GM23338 (cell line): ENCODE measurements at regions not wholly inside any gene's neighbourhood (a gene's known extent, or its start where the extent isn't known, plus 50 kb on each side); places are given as distances from the start of the nearest gene placed in this dataset.
A peak's percentile ranks its signal among the peaks of the same experiment; 100 is the strongest.

Experiments
- ATAC-seq: fragments of 200-7000 bp; cut with Tn5 transposase; 3 replicates; pipeline ENCODE4 v1.9.1; 2020
- DNase-seq: peaks from one replicate; pipeline ENCODE4 v3.0.0-alpha.2; 2015; ENCODE audit warnings: low spot score
- H2AFZ ChIP-seq: fragments of 200-600 bp; sonication (generic); 2 replicates; pipeline ENCODE4 v1.8.0; 2016; ENCODE audit warnings: antibody characterized with exemption, mild to moderate bottlenecking, moderate library complexity
- H3F3A ChIP-seq: fragments of 200-600 bp; sonication (generic); replicated peaks from 2 replicates; pipeline ENCODE4 v1.8.0; 2017; ENCODE audit warnings: antibody characterized with exemption, mixed run types, low read depth
- H3K27ac ChIP-seq: fragments of 200-600 bp; sonication (generic); 2 replicates; pipeline ENCODE4 v1.6.1; 2016; ENCODE audit warnings: low read depth
- H3K27me3 ChIP-seq: fragments of 200-600 bp; sonication (generic); 2 replicates; pipeline ENCODE4 v1.8.0; 2016; ENCODE audit warnings: mild to moderate bottlenecking, mixed run types, moderate library complexity; ENCODE audit not compliant: insufficient read depth
- H3K36me3 ChIP-seq: fragments of 200-600 bp; sonication (generic); 2 replicates; pipeline ENCODE4 v1.8.0; 2016; ENCODE audit warnings: mild to moderate bottlenecking; ENCODE audit not compliant: insufficient read depth
- H3K4me1 ChIP-seq: fragments of 200-600 bp; sonication (generic); 2 replicates; pipeline ENCODE4 v1.8.0; 2016; ENCODE audit warnings: mild to moderate bottlenecking, moderate library complexity; ENCODE audit not compliant: insufficient read depth
- H3K4me2 ChIP-seq: fragments of 200-600 bp; sonication (generic); 2 replicates; pipeline ENCODE4 v1.7.1; 2017; ENCODE audit warnings: mixed run types
- H3K4me3 ChIP-seq: fragments of 200-600 bp; sonication (generic); 2 replicates; pipeline ENCODE4 v1.6.1; 2016; ENCODE audit warnings: mixed run types
- H3K79me2 ChIP-seq: fragments of 200-600 bp; sonication (generic); replicated peaks from 2 replicates; pipeline ENCODE4 v1.8.0; 2017; ENCODE audit warnings: mild to moderate bottlenecking; ENCODE audit not compliant: insufficient read depth
- H3K9me2 ChIP-seq: fragments of 200-600 bp; sonication (generic); 2 replicates; pipeline ENCODE4 v1.8.0; 2017; ENCODE audit not compliant: insufficient read depth
- H4K20me1 ChIP-seq: fragments of 200-600 bp; sonication (generic); replicated peaks from 2 replicates; pipeline ENCODE4 v1.8.0; 2017; ENCODE audit warnings: mild to moderate bottlenecking; ENCODE audit not compliant: insufficient read depth
- H3K27ac Mint-ChIP-seq: 2 replicates; pipeline ENCODE4 v1.8.0; 2020; ENCODE audit warnings: inconsistent platforms, mild to moderate bottlenecking, moderate library complexity, mixed read lengths
- H3K27me3 Mint-ChIP-seq: 3 replicates; pipeline ENCODE4 v1.8.0; 2022; ENCODE audit warnings: low read depth, mild to moderate bottlenecking, moderate library complexity, mixed read lengths, inconsistent platforms; ENCODE audit not compliant: insufficient read depth, poor library complexity
- H3K36me3 Mint-ChIP-seq: 3 replicates; pipeline ENCODE4 v1.8.0; 2021; ENCODE audit warnings: low read depth, mild to moderate bottlenecking, inconsistent platforms, moderate library complexity, mixed read lengths
- H3K4me1 Mint-ChIP-seq: 3 replicates; pipeline ENCODE4 v1.8.0; 2020; ENCODE audit warnings: mild to moderate bottlenecking, inconsistent platforms, mixed read lengths
- H3K4me3 Mint-ChIP-seq: 3 replicates; pipeline ENCODE4 v1.8.0; 2021; ENCODE audit warnings: moderate library complexity, mild to moderate bottlenecking, inconsistent platforms, mixed read lengths
- H3K9me3 Mint-ChIP-seq: 3 replicates; pipeline ENCODE4 v1.8.0; 2020; ENCODE audit warnings: moderate library complexity, mild to moderate bottlenecking, inconsistent platforms, mixed read lengths
- CREB1 ChIP-seq: fragments of 250-450 bp; sonication (Bioruptor Pico); IDR thresholded peaks from 2 replicates; pipeline ENCODE4 v1.5.0; 2020; ENCODE audit warnings: low read depth, mild to moderate bottlenecking, moderate library complexity
- EZH2 ChIP-seq: fragments of 200-600 bp; sonication (generic); IDR thresholded peaks from one replicate; pipeline ENCODE4 v1.8.0; 2017; ENCODE audit warnings: antibody characterized with exemption, mild to moderate bottlenecking, low read depth; ENCODE audit not compliant: unreplicated experiment
- EZH2phosphoT487 ChIP-seq: fragments of 200-600 bp; sonication (generic); IDR thresholded peaks from one replicate; pipeline ENCODE4 v1.8.1; 2018; ENCODE audit warnings: antibody characterized with exemption; ENCODE audit not compliant: unreplicated experiment
- JUNB ChIP-seq: IDR thresholded peaks from one replicate; pipeline ENCODE4 v1.6.1; 2016; ENCODE audit warnings: antibody characterized with exemption; ENCODE audit not compliant: unreplicated experiment
- NANOG ChIP-seq: IDR thresholded peaks from 2 replicates; pipeline ENCODE4 v1.6.1; 2016; ENCODE audit warnings: antibody characterized with exemption, borderline replicate concordance
- POLR2AphosphoS5 ChIP-seq: IDR thresholded peaks from 2 replicates; pipeline ENCODE4 v1.6.1; 2016; ENCODE audit warnings: antibody characterized with exemption, low read depth
- STAT1 ChIP-seq: IDR thresholded peaks from one replicate; pipeline ENCODE4 v1.6.1; 2016; ENCODE audit warnings: antibody characterized with exemption; ENCODE audit not compliant: unreplicated experiment
- ZNF114 ChIP-seq: fragments of 250-450 bp; sonication (Bioruptor Pico); IDR thresholded peaks from 2 replicates; pipeline ENCODE4 v1.5.0; 2020; ENCODE audit warnings: mild to moderate bottlenecking, moderate library complexity
- ZNF331 ChIP-seq: fragments of 250-450 bp; sonication (Bioruptor Pico); IDR thresholded peaks from 2 replicates; pipeline ENCODE4 v1.5.0; 2020; ENCODE audit warnings: low read depth, mild to moderate bottlenecking, moderate library complexity
- TF ChIP-seq, protein P1 (sequence below): fragments of 250-450 bp; sonication (Bioruptor Pico); IDR thresholded peaks from 2 replicates; pipeline ENCODE4 v1.5.0; 2020; ENCODE audit warnings: mild to moderate bottlenecking, moderate library complexity
- TF ChIP-seq, protein P2 (sequence below): IDR thresholded peaks from one replicate; pipeline ENCODE4 v1.6.1; 2018; ENCODE audit warnings: antibody characterized with exemption; ENCODE audit not compliant: unreplicated experiment
- TF ChIP-seq, protein P3 (sequence below): IDR thresholded peaks from 2 replicates; pipeline ENCODE4 v1.6.1; 2016; ENCODE audit warnings: antibody characterized with exemption
- TF ChIP-seq, protein P4 (sequence below), 2 experiments: fragments of 200-600 bp in 1 of 2; sonication (generic) in 1 of 2; conservative IDR thresholded peaks; 2 replicates each; pipeline versions ENCODE4 v1.5.1 to v1.6.1; 2016 to 2017; ENCODE audit warnings: antibody characterized with exemption in 2 of 2, low read depth in 2 of 2, mild to moderate bottlenecking in 2 of 2, moderate library complexity in 1 of 2

DNA sequence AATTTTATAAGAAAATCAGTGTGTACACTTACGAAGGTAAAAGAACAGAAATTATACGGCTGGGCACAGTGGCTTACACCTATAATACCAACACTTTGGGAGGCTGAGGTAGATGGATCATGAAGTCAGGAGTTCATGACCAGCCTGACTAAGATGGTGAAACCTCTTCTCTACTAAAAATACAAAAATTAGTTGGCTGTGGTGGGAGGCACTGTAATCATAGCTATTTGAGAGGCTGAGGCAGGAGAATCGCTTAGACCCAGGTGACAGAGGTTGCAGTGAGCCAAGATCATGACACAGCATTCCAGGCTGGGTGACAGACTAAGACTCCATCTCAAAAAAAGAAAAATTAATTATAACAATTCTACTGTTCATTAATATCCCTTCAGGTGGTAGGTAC is 151.9 kb downstream of the ZNF737 start:
- Mint-ChIP-seq H3K36me3 (peaks cover 86% of the 10 kb centered on the region), H3K27ac (peak overlapping the region; percentile 74)
- H3K4me3 ChIP-seq = no peak overlapping the region

More for the DNA sequence above, 151.9 kb downstream of the ZNF737 start:
- ATAC-seq (no peak), DNase-seq (no peak)
- Histone ChIP-seq H3K27ac (peak overlapping the region; percentile 70), H3K9me2 (no peaks in the 10 kb centered on the region), H3K4me2 (no peak overlapping the region), H3K27me3 (no peaks in the 10 kb centered on the region), H4K20me1 (peaks cover 81% of the 10 kb centered on the region), H3K4me1 (peaks cover 9% of the 10 kb centered on the region; the same call in 1 of the 2 replicates), H3K79me2 (peaks cover 100% of the 10 kb centered on the region), H3F3A (no peaks in the 10 kb centered on the region), H3K36me3 (peaks cover 39% of the 10 kb centered on the region), H2AFZ (no peak overlapping the region)
- no peak for TF ChIP-seq ZNF114 (CRISPR knock-in tag)
- TF ChIP-seq JUNB = no peak
- TF ChIP-seq EZH2phosphoT487 = no peak
- no peak for TF ChIP-seq NANOG
- TF ChIP-seq ZNF331 (CRISPR knock-in tag) = no peak
- TF ChIP-seq POLR2AphosphoS5 = no peak
- TF ChIP-seq CREB1 (CRISPR knock-in tag) = no peak
- no peak for TF ChIP-seq STAT1
- no peak for TF ChIP-seq EZH2
- TF ChIP-seq, protein P1, sequence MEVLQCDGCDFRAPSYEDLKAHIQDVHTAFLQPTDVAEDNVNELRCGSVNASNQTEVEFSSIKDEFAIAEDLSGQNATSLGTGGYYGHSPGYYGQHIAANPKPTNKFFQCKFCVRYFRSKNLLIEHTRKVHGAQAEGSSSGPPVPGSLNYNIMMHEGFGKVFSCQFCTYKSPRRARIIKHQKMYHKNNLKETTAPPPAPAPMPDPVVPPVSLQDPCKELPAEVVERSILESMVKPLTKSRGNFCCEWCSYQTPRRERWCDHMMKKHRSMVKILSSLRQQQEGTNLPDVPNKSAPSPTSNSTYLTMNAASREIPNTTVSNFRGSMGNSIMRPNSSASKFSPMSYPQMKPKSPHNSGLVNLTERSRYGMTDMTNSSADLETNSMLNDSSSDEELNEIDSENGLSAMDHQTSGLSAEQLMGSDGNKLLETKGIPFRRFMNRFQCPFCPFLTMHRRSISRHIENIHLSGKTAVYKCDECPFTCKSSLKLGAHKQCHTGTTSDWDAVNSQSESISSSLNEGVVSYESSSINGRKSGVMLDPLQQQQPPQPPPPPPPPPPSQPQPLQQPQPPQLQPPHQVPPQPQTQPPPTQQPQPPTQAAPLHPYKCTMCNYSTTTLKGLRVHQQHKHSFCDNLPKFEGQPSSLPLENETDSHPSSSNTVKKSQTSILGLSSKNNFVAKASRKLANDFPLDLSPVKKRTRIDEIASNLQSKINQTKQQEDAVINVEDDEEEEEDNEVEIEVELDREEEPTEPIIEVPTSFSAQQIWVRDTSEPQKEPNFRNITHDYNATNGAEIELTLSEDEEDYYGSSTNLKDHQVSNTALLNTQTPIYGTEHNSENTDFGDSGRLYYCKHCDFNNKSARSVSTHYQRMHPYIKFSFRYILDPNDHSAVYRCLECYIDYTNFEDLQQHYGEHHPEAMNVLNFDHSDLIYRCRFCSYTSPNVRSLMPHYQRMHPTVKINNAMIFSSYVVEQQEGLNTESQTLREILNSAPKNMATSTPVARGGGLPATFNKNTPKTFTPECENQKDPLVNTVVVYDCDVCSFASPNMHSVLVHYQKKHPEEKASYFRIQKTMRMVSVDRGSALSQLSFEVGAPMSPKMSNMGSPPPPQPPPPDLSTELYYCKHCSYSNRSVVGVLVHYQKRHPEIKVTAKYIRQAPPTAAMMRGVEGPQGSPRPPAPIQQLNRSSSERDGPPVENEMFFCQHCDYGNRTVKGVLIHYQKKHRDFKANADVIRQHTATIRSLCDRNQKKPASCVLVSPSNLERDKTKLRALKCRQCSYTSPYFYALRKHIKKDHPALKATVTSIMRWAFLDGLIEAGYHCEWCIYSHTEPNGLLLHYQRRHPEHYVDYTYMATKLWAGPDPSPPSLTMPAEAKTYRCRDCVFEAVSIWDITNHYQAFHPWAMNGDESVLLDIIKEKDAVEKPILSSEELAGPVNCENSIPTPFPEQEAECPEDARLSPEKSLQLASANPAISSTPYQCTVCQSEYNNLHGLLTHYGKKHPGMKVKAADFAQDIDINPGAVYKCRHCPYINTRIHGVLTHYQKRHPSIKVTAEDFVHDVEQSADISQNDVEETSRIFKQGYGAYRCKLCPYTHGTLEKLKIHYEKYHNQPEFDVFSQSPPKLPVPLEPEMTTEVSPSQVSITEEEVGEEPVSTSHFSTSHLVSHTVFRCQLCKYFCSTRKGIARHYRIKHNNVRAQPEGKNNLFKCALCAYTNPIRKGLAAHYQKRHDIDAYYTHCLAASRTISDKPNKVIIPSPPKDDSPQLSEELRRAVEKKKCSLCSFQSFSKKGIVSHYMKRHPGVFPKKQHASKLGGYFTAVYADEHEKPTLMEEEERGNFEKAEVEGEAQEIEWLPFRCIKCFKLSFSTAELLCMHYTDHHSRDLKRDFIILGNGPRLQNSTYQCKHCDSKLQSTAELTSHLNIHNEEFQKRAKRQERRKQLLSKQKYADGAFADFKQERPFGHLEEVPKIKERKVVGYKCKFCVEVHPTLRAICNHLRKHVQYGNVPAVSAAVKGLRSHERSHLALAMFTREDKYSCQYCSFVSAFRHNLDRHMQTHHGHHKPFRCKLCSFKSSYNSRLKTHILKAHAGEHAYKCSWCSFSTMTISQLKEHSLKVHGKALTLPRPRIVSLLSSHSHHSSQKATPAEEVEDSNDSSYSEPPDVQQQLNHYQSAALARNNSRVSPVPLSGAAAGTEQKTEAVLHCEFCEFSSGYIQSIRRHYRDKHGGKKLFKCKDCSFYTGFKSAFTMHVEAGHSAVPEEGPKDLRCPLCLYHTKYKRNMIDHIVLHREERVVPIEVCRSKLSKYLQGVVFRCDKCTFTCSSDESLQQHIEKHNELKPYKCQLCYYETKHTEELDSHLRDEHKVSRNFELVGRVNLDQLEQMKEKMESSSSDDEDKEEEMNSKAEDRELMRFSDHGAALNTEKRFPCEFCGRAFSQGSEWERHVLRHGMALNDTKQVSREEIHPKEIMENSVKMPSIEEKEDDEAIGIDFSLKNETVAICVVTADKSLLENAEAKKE = no peak
- TF ChIP-seq, protein P2, sequence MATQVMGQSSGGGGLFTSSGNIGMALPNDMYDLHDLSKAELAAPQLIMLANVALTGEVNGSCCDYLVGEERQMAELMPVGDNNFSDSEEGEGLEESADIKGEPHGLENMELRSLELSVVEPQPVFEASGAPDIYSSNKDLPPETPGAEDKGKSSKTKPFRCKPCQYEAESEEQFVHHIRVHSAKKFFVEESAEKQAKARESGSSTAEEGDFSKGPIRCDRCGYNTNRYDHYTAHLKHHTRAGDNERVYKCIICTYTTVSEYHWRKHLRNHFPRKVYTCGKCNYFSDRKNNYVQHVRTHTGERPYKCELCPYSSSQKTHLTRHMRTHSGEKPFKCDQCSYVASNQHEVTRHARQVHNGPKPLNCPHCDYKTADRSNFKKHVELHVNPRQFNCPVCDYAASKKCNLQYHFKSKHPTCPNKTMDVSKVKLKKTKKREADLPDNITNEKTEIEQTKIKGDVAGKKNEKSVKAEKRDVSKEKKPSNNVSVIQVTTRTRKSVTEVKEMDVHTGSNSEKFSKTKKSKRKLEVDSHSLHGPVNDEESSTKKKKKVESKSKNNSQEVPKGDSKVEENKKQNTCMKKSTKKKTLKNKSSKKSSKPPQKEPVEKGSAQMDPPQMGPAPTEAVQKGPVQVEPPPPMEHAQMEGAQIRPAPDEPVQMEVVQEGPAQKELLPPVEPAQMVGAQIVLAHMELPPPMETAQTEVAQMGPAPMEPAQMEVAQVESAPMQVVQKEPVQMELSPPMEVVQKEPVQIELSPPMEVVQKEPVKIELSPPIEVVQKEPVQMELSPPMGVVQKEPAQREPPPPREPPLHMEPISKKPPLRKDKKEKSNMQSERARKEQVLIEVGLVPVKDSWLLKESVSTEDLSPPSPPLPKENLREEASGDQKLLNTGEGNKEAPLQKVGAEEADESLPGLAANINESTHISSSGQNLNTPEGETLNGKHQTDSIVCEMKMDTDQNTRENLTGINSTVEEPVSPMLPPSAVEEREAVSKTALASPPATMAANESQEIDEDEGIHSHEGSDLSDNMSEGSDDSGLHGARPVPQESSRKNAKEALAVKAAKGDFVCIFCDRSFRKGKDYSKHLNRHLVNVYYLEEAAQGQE = no peak
- TF ChIP-seq, protein P3, sequence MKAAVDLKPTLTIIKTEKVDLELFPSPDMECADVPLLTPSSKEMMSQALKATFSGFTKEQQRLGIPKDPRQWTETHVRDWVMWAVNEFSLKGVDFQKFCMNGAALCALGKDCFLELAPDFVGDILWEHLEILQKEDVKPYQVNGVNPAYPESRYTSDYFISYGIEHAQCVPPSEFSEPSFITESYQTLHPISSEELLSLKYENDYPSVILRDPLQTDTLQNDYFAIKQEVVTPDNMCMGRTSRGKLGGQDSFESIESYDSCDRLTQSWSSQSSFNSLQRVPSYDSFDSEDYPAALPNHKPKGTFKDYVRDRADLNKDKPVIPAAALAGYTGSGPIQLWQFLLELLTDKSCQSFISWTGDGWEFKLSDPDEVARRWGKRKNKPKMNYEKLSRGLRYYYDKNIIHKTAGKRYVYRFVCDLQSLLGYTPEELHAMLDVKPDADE = no peak
- TF ChIP-seq, protein P4, sequence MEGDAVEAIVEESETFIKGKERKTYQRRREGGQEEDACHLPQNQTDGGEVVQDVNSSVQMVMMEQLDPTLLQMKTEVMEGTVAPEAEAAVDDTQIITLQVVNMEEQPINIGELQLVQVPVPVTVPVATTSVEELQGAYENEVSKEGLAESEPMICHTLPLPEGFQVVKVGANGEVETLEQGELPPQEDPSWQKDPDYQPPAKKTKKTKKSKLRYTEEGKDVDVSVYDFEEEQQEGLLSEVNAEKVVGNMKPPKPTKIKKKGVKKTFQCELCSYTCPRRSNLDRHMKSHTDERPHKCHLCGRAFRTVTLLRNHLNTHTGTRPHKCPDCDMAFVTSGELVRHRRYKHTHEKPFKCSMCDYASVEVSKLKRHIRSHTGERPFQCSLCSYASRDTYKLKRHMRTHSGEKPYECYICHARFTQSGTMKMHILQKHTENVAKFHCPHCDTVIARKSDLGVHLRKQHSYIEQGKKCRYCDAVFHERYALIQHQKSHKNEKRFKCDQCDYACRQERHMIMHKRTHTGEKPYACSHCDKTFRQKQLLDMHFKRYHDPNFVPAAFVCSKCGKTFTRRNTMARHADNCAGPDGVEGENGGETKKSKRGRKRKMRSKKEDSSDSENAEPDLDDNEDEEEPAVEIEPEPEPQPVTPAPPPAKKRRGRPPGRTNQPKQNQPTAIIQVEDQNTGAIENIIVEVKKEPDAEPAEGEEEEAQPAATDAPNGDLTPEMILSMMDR (conservative IDR thresholded peaks at IDR 0.05; ENCODE audit: low read depth in 2 of 2) = no peak
- Mint-ChIP-seq H3K4me3 (no peak overlapping the region), H3K9me3 (no peaks in the 10 kb centered on the region), H3K27me3 (no peaks in the 10 kb centered on the region), H3K4me1 (peaks cover 12% of the 10 kb centered on the region)
